Esophagus squamous epithelium (tissue), 5 donors: ENCODE measurements at regions not wholly inside any gene's neighbourhood (a gene's known extent, or its start where the extent isn't known, plus 50 kb on each side); places are given as distances from the start of the nearest gene placed in this dataset.

Experiments
- DNase-seq: peaks from one replicate; lab custom pipeline; 2025; lab: John Stamatoyannopoulos, UW
- H3K27ac ChIP-seq, 4 donors: fragments of 200-600 bp; sonication (generic); one replicate each; pipeline ENCODE4 v1.5.1; 2016 to 2019; ENCODE audit warnings: mild to moderate bottlenecking in 1 of 4
- H3K27me3 ChIP-seq, 4 donors: fragments of 200-600 bp; sonication (generic); 1 replicate in 3 of 4; 2 replicates in 1 of 4; pipeline versions ENCODE4 v1.5.1 to v1.6.0; 2017 to 2021; ENCODE audit warnings: antibody characterized with exemption in 1 of 4
- H3K36me3 ChIP-seq, 3 donors: fragments of 200-600 bp; sonication (generic); one replicate each; pipeline ENCODE4 v1.5.1; 2016 to 2019
- H3K4me1 ChIP-seq, 3 donors: fragments of 200-600 bp; sonication (generic); one replicate each; pipeline ENCODE4 v1.5.1; 2017 to 2019
- H3K4me3 ChIP-seq, 4 donors: fragments of 200-600 bp; sonication (generic); 1 replicate in 3 of 4; 2 replicates in 1 of 4; pipeline ENCODE4 v1.5.1; 2016 to 2019; ENCODE audit warnings: mild to moderate bottlenecking in 2 of 4, moderate library complexity in 1 of 4
- H3K9me3 ChIP-seq, 3 donors: fragments of 200-600 bp; sonication (generic); one replicate each; pipeline ENCODE4 v1.5.1; 2016 to 2019
- CTCF ChIP-seq, 6 experiments: fragments of 450-650 bp in 4 of 6; fragments of 200-600 bp in 2 of 6; sonication (generic) in 2 of 6; IDR thresholded peaks; one replicate each; pipeline ENCODE4 v1.5.1; 2016 to 2019; ENCODE audit warnings: antibody characterized with exemption in 6 of 6, mild to moderate bottlenecking in 4 of 6, moderate library complexity in 4 of 6
- POLR2A ChIP-seq, 4 donors: fragments of 450-650 bp; IDR thresholded peaks; one replicate each; pipeline ENCODE4 v1.6.1; 2017; ENCODE audit warnings: antibody characterized with exemption in 4 of 4, mild to moderate bottlenecking in 4 of 4, moderate library complexity in 3 of 4
- WGBS, 2 donors: methylation state at CpG; one replicate each; pipeline ENCODE4 v1.1.5; 2018; 5-methylcytosine and 5-hydroxymethylcytosine counted together
- intact Hi-C: fragments of 100-400 bp; cut with DNase I; formaldehyde crosslinking; loops from one replicate; pipeline ENCODE4 v1.15.0; 2022
- donor health status: DM: yes; HTN: yes; CAD: no.

- H3K27ac ChIP-seq: no peak overlapping the region
- DNase-seq: no peak
- TF ChIP-seq POLR2A (IDR thresholded peaks at IDR 0.05): no peak
- TF ChIP-seq CTCF (IDR thresholded peaks at IDR 0.05): no peak
- H3K9me3 ChIP-seq: no peaks in the 10 kb centered on the region
- intact Hi-C loops: no loop called here
- no peak overlapping the region for H3K4me3 ChIP-seq
- no peaks in the 10 kb centered on the region for H3K36me3 ChIP-seq
- no peaks in the 10 kb centered on the region for H3K4me1 ChIP-seq
- WGBS, 2 donors: 73 to 77% methylated on average over 6 of the region's 6 CpGs
- no peaks in the 10 kb centered on the region for H3K27me3 ChIP-seq
These were observed 415.7 kb upstream of the ROBO2 start for GRCh38 chr3:76624164-76624563.

GRCh38 chr3:76627236-76627635 is 412.7 kb upstream of the ROBO2 start:
- WGBS, 2 donors: 48 to 73% methylated on average over 4 of the region's 4 CpGs
- no peak for DNase-seq
- Histone ChIP-seq H3K9me3 (no peaks in the 10 kb centered on the region), H3K27ac (no peak overlapping the region), H3K36me3 (no peaks in the 10 kb centered on the region), H3K4me1 (no peaks in the 10 kb centered on the region), H3K4me3 (no peak overlapping the region), H3K27me3 (no peaks in the 10 kb centered on the region)
- TF ChIP-seq POLR2A (IDR thresholded peaks at IDR 0.05): no peak
- TF ChIP-seq CTCF (IDR thresholded peaks at IDR 0.05): no peak
- intact Hi-C loops: no loop called here

GRCh38 chr3:76631251-76631650 is 408.6 kb upstream of the ROBO2 start:
- DNase-seq: no peak
- TF ChIP-seq CTCF (IDR thresholded peaks at IDR 0.05): no peak
- no peak for TF ChIP-seq POLR2A (IDR thresholded peaks at IDR 0.05)
- Histone ChIP-seq H3K27ac (no peak overlapping the region), H3K27me3 (no peaks in the 10 kb centered on the region), H3K4me1 (no peaks in the 10 kb centered on the region), H3K36me3 (no peaks in the 10 kb centered on the region), H3K4me3 (no peak overlapping the region), H3K9me3 (no peaks in the 10 kb centered on the region)
- 50 to 59% methylated on average over 4 of the region's 4 CpGs for WGBS, 2 donors
- intact Hi-C loops: no loop called here

GRCh38 chr3:76638006-76638405 is 401.9 kb upstream of the ROBO2 start:
- intact Hi-C loops: no loop called here
- Histone ChIP-seq H3K27ac (no peak overlapping the region), H3K9me3 (no peaks in the 10 kb centered on the region), H3K4me3 (no peak overlapping the region), H3K4me1 (no peaks in the 10 kb centered on the region), H3K27me3 (no peaks in the 10 kb centered on the region), H3K36me3 (no peaks in the 10 kb centered on the region)
- no peak for TF ChIP-seq POLR2A (IDR thresholded peaks at IDR 0.05)
- DNase-seq: no peak

GRCh38 chr3:76643623-76644304 is 396.1 kb upstream of the ROBO2 start:
- no peak overlapping the region for H3K27ac ChIP-seq
- intact Hi-C loops: no loop called here
- no peak for TF ChIP-seq CTCF (IDR thresholded peaks at IDR 0.05)
- no peak for TF ChIP-seq POLR2A (IDR thresholded peaks at IDR 0.05)
- H3K4me3 ChIP-seq: no peak overlapping the region
- no peaks in the 10 kb centered on the region for H3K36me3 ChIP-seq
- H3K27me3 ChIP-seq: no peaks in the 10 kb centered on the region
- no peaks in the 10 kb centered on the region for H3K9me3 ChIP-seq
- no peak for DNase-seq
- no peaks in the 10 kb centered on the region for H3K4me1 ChIP-seq

GRCh38 chr3:76644305-76644675 is 395.6 kb upstream of the ROBO2 start:
- H3K4me1 ChIP-seq: no peaks in the 10 kb centered on the region
- WGBS, 2 donors: 50 to 55% methylated on average over 4 of the region's 4 CpGs
- H3K27ac ChIP-seq: no peak overlapping the region
- DNase-seq: no peak
- H3K36me3 ChIP-seq: no peaks in the 10 kb centered on the region
- no peaks in the 10 kb centered on the region for H3K27me3 ChIP-seq
- TF ChIP-seq POLR2A (IDR thresholded peaks at IDR 0.05) (no peak), CTCF (IDR thresholded peaks at IDR 0.05) (no peak)
- intact Hi-C loops: no loop called here
- no peak overlapping the region for H3K4me3 ChIP-seq
- no peaks in the 10 kb centered on the region for H3K9me3 ChIP-seq
